Lower leg skin (tissue), 3 donors: ENCODE measurements at regions not wholly inside any gene's neighbourhood (a gene's known extent, or its start where the extent isn't known, plus 50 kb on each side); places are given as distances from the start of the nearest gene placed in this dataset.

Experiments
- CTCF ChIP-seq, 3 donors: fragments of 450-650 bp; IDR thresholded peaks; one replicate each; pipeline ENCODE4 v1.5.1; 2016; ENCODE audit warnings: antibody characterized with exemption in 3 of 3, mild to moderate bottlenecking in 3 of 3, moderate library complexity in 2 of 3
- POLR2A ChIP-seq, 2 donors: fragments of 450-650 bp; IDR thresholded peaks; one replicate each; pipeline ENCODE4 v1.6.1; 2016 to 2017; ENCODE audit warnings: antibody characterized with exemption in 2 of 2, mild to moderate bottlenecking in 1 of 2, moderate library complexity in 1 of 2

- TF ChIP-seq CTCF (IDR thresholded peaks at IDR 0.05): no peak
- no peak for TF ChIP-seq POLR2A (IDR thresholded peaks at IDR 0.05)
These were observed 98.6 kb upstream of the PRDM1 start for GRCh38 chr6:105987516-105987915.
